IMR-90 (cell line): ENCODE measurements at regions not wholly inside any gene's neighbourhood (a gene's known extent, or its start where the extent isn't known, plus 50 kb on each side); places are given as distances from the start of the nearest gene placed in this dataset.

Source experiments
- ATAC-seq: fragments of 200-7000 bp; cut with Tn5 transposase; 2 replicates; pipeline ENCODE4 v1.9.1; 2020; ENCODE audit warnings: low read depth, mild to moderate bottlenecking, moderate library complexity
- BruUV-seq: library from RNA; stranded (reverse); fragments of 400-500 nt; replicated peaks from 2 replicates; lab custom pipeline; 2021; lab: Mats Ljungman, UMichigan
- CTCF ChIA-PET: fragments of 300-600 bp; formaldehyde crosslinking; extraction: SDS; loops from one replicate; lab custom pipeline; 2021; ENCODE audit warnings: antibody characterized with exemption; lab: Yijun Ruan, JAX
- POLR2A ChIA-PET: fragments of 300-600 bp; sonication (Branson Sonifier 250); formaldehyde crosslinking; loops from one replicate; lab custom pipeline; 2022; ENCODE audit warnings: antibody characterized with exemption; ENCODE audit not compliant: unreplicated experiment; lab: Charles Lee
- DNase-seq: peaks from one replicate; pipeline ENCODE4 v3.0.0; 2013
- H2AFZ ChIP-seq: replicated peaks from 2 replicates; pipeline ENCODE3; 2013; ENCODE audit warnings: low read length, mild to moderate bottlenecking; ENCODE audit not compliant: poor library complexity
- H2AK5ac ChIP-seq: 2 replicates; pipeline ENCODE4 v1.6.1; 2013; ENCODE audit warnings: low read depth, low read length, inconsistent platforms
- H2AK9ac ChIP-seq: replicated peaks from 2 replicates; pipeline ENCODE3; 2013; ENCODE audit warnings: mild to moderate bottlenecking, low read depth, low read length, moderate library complexity; ENCODE audit not compliant: poor library complexity
- H2BK120ac ChIP-seq: 2 replicates; pipeline ENCODE4 v1.6.1; 2013; ENCODE audit warnings: low read depth, low read length, inconsistent platforms
- H2BK15ac ChIP-seq: 3 replicates; pipeline ENCODE4 v1.6.1; 2013; ENCODE audit warnings: low read depth, low read length, inconsistent platforms
- H2BK20ac ChIP-seq: 2 replicates; pipeline ENCODE4 v1.6.1; 2013; ENCODE audit warnings: low read depth, mild to moderate bottlenecking, inconsistent platforms, low read length, moderate library complexity
- H2BK5ac ChIP-seq: 2 replicates; pipeline ENCODE4 v1.6.1; 2013; ENCODE audit warnings: mild to moderate bottlenecking, low read depth, low read length, inconsistent platforms; ENCODE audit not compliant: poor library complexity, severe bottlenecking
- H3K14ac ChIP-seq: replicated peaks from 2 replicates; pipeline ENCODE4 v1.6.1; 2013; ENCODE audit warnings: low read depth, low read length, inconsistent platforms
- H3K18ac ChIP-seq: 2 replicates; pipeline ENCODE4 v1.6.1; 2013; ENCODE audit warnings: low read depth, low read length, control low read depth
- H3K23ac ChIP-seq: 2 replicates; pipeline ENCODE4 v1.6.1; 2013; ENCODE audit warnings: low read depth, low read length, inconsistent platforms
- H3K27ac ChIP-seq: 2 replicates; pipeline ENCODE4 v1.5.1; 2013; ENCODE audit warnings: mild to moderate bottlenecking, control low read depth, low read length; ENCODE audit not compliant: insufficient read depth
- H3K27me3 ChIP-seq: 2 replicates; pipeline ENCODE4 v1.6.1; 2013; ENCODE audit warnings: low read length; ENCODE audit not compliant: control insufficient read depth, insufficient read depth
- H3K36me3 ChIP-seq: 2 replicates; pipeline ENCODE4 v1.6.1; 2013; ENCODE audit warnings: low read length, mixed read lengths; ENCODE audit not compliant: control insufficient read depth, insufficient read depth
- H3K4ac ChIP-seq: 2 replicates; pipeline ENCODE4 v1.6.1; 2013; ENCODE audit warnings: low read depth, low read length, inconsistent platforms
- H3K4me1 ChIP-seq: 2 replicates; pipeline ENCODE4 v1.6.1; 2013; ENCODE audit warnings: low read length, mixed read lengths; ENCODE audit not compliant: control insufficient read depth, insufficient read depth
- H3K4me2 ChIP-seq: 2 replicates; pipeline ENCODE4 v1.6.1; 2013; ENCODE audit warnings: low read depth, mild to moderate bottlenecking, control low read depth, low read length, moderate library complexity
- H3K4me3 ChIP-seq: 2 replicates; pipeline ENCODE4 v1.5.1; 2013; ENCODE audit warnings: low read depth, mild to moderate bottlenecking, control low read depth, low read length, moderate library complexity; ENCODE audit not compliant: insufficient read depth
- H3K56ac ChIP-seq: 2 replicates; pipeline ENCODE4 v1.6.1; 2013; ENCODE audit warnings: low read length, inconsistent platforms; ENCODE audit not compliant: insufficient read depth; ENCODE audit errors: extremely low read depth
- H3K79me1 ChIP-seq, 2 experiments: 2 replicates each; pipeline ENCODE4 v1.6.1; 2013; ENCODE audit warnings: low read length in 2 of 2, inconsistent platforms in 1 of 2, low read depth in 1 of 2
- H3K9ac ChIP-seq: 2 replicates; pipeline ENCODE4 v1.6.1; 2013; ENCODE audit warnings: low read depth, low read length, control low read depth
- H3K9me1 ChIP-seq: 2 replicates; pipeline ENCODE4 v1.6.1; 2013; ENCODE audit warnings: low read length, inconsistent platforms; ENCODE audit not compliant: insufficient read depth
- H3K9me3 ChIP-seq: 2 replicates; pipeline ENCODE4 v1.6.1; 2013; ENCODE audit warnings: low read length; ENCODE audit not compliant: control insufficient read depth, insufficient read depth
- H4K20me1 ChIP-seq: 2 replicates; pipeline ENCODE4 v1.6.1; 2013; ENCODE audit warnings: low read length, inconsistent platforms; ENCODE audit not compliant: insufficient read depth
- H4K5ac ChIP-seq: 2 replicates; pipeline ENCODE4 v1.6.1; 2013; ENCODE audit warnings: mild to moderate bottlenecking, low read depth, low read length, control low read depth
- H4K8ac ChIP-seq, 2 experiments: 2 replicates each; pipeline ENCODE4 v1.6.1; 2013; ENCODE audit warnings: low read depth in 2 of 2, low read length in 2 of 2, control low read depth in 1 of 2, inconsistent platforms in 1 of 2
- H4K91ac ChIP-seq: 2 replicates; pipeline ENCODE4 v1.6.1; 2013; ENCODE audit warnings: low read depth, low read length, inconsistent platforms; ENCODE audit not compliant: insufficient read depth
- BHLHE40 ChIP-seq: fragments of 150-350 bp; IDR thresholded peaks from 2 replicates; pipeline ENCODE4 v1.6.1; 2016; ENCODE audit warnings: mild to moderate bottlenecking, low read depth, low read length
- CHD1 ChIP-seq: IDR thresholded peaks from 2 replicates; pipeline ENCODE4 v1.6.1; 2012; ENCODE audit warnings: low read depth, low read length, improper control_type of control experiment
- NFE2L2 ChIP-seq: fragments of 150-350 bp; IDR thresholded peaks from 2 replicates; pipeline ENCODE4 v1.6.1; 2016; ENCODE audit warnings: low read depth, mild to moderate bottlenecking, low read length
- POLR2A ChIP-seq: IDR thresholded peaks from 2 replicates; pipeline ENCODE4 v1.6.1; 2012; ENCODE audit warnings: mild to moderate bottlenecking, low read depth, low read length
- RAD21 ChIP-seq: IDR thresholded peaks from 2 replicates; pipeline ENCODE4 v1.6.1; 2012; ENCODE audit warnings: low read length, improper control_type of control experiment
- RFX5 ChIP-seq: IDR thresholded peaks from 2 replicates; pipeline ENCODE4 v1.8.0; 2012; ENCODE audit warnings: low read depth, mild to moderate bottlenecking, low read length, moderate library complexity
- WGBS, 2 experiments: methylation state at CpG; one replicate each; pipeline versions ENCODE4 v1.1.5 to v1.1.7; 2013; ENCODE audit warnings: missing lambda C conversion rate in 2 of 2; ENCODE audit not compliant: insufficient read length in 1 of 2; ENCODE audit errors: extremely low coverage in 2 of 2; 5-methylcytosine and 5-hydroxymethylcytosine counted together
- dilution Hi-C: fragments of 300-500 bp; cut with HindIII; formaldehyde crosslinking; loops from one replicate; pipeline ENCODE4 v1.14.3; 2018; ENCODE audit warnings: low sequenced_read_pairs; ENCODE audit not compliant: unreplicated experiment
- in situ Hi-C: fragments of 300-500 bp; cut with MboI; formaldehyde crosslinking; loops from 3 replicates; pipeline ENCODE4 v1.14.3; 2019; ENCODE audit warnings: low sequenced_read_pairs, inconsistent platforms, mixed read lengths
- intact Hi-C: fragments of 100-400 bp; cut with micrococcal nuclease; formaldehyde crosslinking; loops from 2 replicates; pipeline ENCODE4 v1.10.0; 2022
- TF ChIP-seq, protein P1 (sequence below): fragments of 150-350 bp; IDR thresholded peaks from 2 replicates; pipeline ENCODE4 v1.6.1; 2016; ENCODE audit warnings: low read depth, mild to moderate bottlenecking, low read length, moderate library complexity, borderline replicate concordance

DNA sequence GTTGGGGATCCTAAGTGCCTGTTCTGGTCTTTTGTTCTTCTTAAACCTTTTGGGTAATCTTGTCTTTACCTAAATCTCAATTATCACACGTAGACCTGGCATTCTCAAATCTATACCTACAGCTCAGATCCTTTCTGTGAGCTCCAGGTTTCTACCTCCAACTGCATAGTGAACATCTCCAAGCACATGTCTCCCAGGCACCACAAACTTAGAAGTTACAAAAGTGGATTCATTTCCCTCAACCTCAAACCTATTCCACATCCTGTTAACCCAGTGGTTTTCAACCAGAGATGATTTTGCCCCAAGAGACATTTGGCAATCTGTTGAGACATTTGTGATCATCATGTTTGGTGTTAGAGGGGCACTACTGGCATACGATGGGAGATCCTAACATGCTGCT is 183.5 kb downstream of the TENT5A start:
- ChIA-PET POLR2A (no interaction called here), CTCF (interaction anchor here (0.5 kb wide), 1 partner anchor 163 kb away, joined by 3 read pairs; no protein-coding TSS in a partner anchor)
- BruUV-seq, result no TSS peak
- H2AK9ac ChIP-seq, result no peak overlapping the region
- no peaks in the 10 kb centered on the region for H4K20me1 ChIP-seq
- no peak overlapping the region for H4K5ac ChIP-seq
- no peak overlapping the region for H2BK5ac ChIP-seq
- H2BK120ac ChIP-seq, result no peak overlapping the region
- 80% methylated on average over 1 of the region's 2 CpGs; no CpG with 5 or more reads in 1 of the 2 experiments for WGBS, 2 experiments
- no peaks in the 10 kb centered on the region for H3K9me3 ChIP-seq
- no peak for DNase-seq
- no peak overlapping the region for H2BK15ac ChIP-seq
- H4K91ac ChIP-seq, result no peak overlapping the region
- no peak overlapping the region for H3K4me2 ChIP-seq
- H3K27me3 ChIP-seq, result no peaks in the 10 kb centered on the region
- H3K79me1 ChIP-seq, result no peaks in the 10 kb centered on the region
- no peak overlapping the region for H3K4ac ChIP-seq
- H3K18ac ChIP-seq, result no peak overlapping the region
- no peak for ATAC-seq
- H3K27ac ChIP-seq, result no peak overlapping the region
- H3K36me3 ChIP-seq, result no peaks in the 10 kb centered on the region
- H2AFZ ChIP-seq, result no peak overlapping the region
- intact Hi-C loops (no loop called here), in situ Hi-C loops (no loop called here), dilution Hi-C loops (no loop called here)
- H3K9ac ChIP-seq, result no peak overlapping the region
- no peak overlapping the region for H3K56ac ChIP-seq
- H2BK20ac ChIP-seq, result no peak overlapping the region
- H3K9me1 ChIP-seq, result no peaks in the 10 kb centered on the region
- no peak overlapping the region for H4K8ac ChIP-seq
- H3K4me1 ChIP-seq, result 0 out of 2 replicates have a peak, but pooled peaks cover 2% of the 10 kb centered on the region
- H3K23ac ChIP-seq, result no peak overlapping the region
- H2AK5ac ChIP-seq, result no peak overlapping the region
- no peak overlapping the region for H3K4me3 ChIP-seq
- no peak for TF ChIP-seq POLR2A
- TF ChIP-seq CHD1, result no peak
- TF ChIP-seq RFX5, result no peak
- no peak for TF ChIP-seq RAD21
- TF ChIP-seq NFE2L2, result no peak
- no peak for TF ChIP-seq BHLHE40
- TF ChIP-seq, protein P1, sequence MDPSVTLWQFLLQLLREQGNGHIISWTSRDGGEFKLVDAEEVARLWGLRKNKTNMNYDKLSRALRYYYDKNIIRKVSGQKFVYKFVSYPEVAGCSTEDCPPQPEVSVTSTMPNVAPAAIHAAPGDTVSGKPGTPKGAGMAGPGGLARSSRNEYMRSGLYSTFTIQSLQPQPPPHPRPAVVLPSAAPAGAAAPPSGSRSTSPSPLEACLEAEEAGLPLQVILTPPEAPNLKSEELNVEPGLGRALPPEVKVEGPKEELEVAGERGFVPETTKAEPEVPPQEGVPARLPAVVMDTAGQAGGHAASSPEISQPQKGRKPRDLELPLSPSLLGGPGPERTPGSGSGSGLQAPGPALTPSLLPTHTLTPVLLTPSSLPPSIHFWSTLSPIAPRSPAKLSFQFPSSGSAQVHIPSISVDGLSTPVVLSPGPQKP, result no peak
- H3K14ac ChIP-seq, result no peak overlapping the region
